Endothelial cell of umbilical vein (primary cell): ENCODE measurements at regions not wholly inside any gene's neighbourhood (a gene's known extent, or its start where the extent isn't known, plus 50 kb on each side); places are given as distances from the start of the nearest gene placed in this dataset.

ENCODE experiments used
- BruUV-seq: library from RNA; stranded (reverse); fragments of 400-500 nt; replicated peaks from 2 replicates; lab custom pipeline; 2021; lab: Mats Ljungman, UMichigan
- CTCF ChIA-PET: fragments of 300-600, 350-600 bp; sonication (Branson Sonifier 250); formaldehyde crosslinking; loops from one replicate; lab custom pipeline; 2021; ENCODE audit warnings: antibody characterized with exemption, inconsistent platforms; lab: Charles Lee
- POLR2A ChIA-PET: fragments of 300-600, 350-600 bp; sonication (Branson Sonifier 250); formaldehyde crosslinking; loops from one replicate; lab custom pipeline; 2021; ENCODE audit warnings: antibody characterized with exemption, inconsistent platforms; lab: Charles Lee
- DNase-seq: peaks from one replicate; pipeline ENCODE4 v3.0.0-alpha.2; 2011; ENCODE audit warnings: low read depth, low spot score
- FAIRE-seq: peaks from 2 replicates; lab custom pipeline; 2011; peaks lifted over from hg19 to GRCh38; lab: Jason Lieb, UNC
- H2AFZ ChIP-seq: 2 replicates; pipeline ENCODE4 v1.6.0; 2012; ENCODE audit warnings: low read depth, low read length, control low read depth, inconsistent platforms
- H3K27ac ChIP-seq: 2 replicates; pipeline ENCODE4 v1.5.1; 2011; ENCODE audit warnings: low read depth, mild to moderate bottlenecking, control low read depth, low read length, moderate library complexity; ENCODE audit not compliant: insufficient read depth
- H3K27me3 ChIP-seq, 2 experiments: 2 replicates each; pipeline versions ENCODE4 v1.6.0 to v1.6.1; 2011; ENCODE audit warnings: low read length in 2 of 2, mixed read lengths in 1 of 2; ENCODE audit not compliant: control insufficient read depth in 2 of 2, insufficient read depth in 2 of 2
- H3K36me3 ChIP-seq, 2 experiments: 2 replicates in 1 of 2; 3 replicates in 1 of 2; pipeline ENCODE4 v1.5.1; 2011; ENCODE audit warnings: low read length in 2 of 2, mild to moderate bottlenecking in 1 of 2, moderate library complexity in 1 of 2; ENCODE audit not compliant: control insufficient read depth in 2 of 2, insufficient read depth in 2 of 2; ENCODE audit errors: extremely low read depth in 1 of 2
- H3K4me1 ChIP-seq: 3 replicates; pipeline ENCODE4 v1.5.1; 2011; ENCODE audit warnings: mild to moderate bottlenecking, low read length; ENCODE audit not compliant: control insufficient read depth, insufficient read depth; ENCODE audit errors: extremely low read depth
- H3K4me2 ChIP-seq: 2 replicates; pipeline ENCODE4 v1.6.1; 2011; ENCODE audit warnings: low read length, control low read depth, mixed read lengths; ENCODE audit not compliant: insufficient read depth
- H3K4me3 ChIP-seq, 3 experiments: fragments of 200-600 bp in 1 of 3; sonication (generic), shearing (Covaris generic) in 1 of 3; replicated peaks in 1 of 3; 2 replicates each; pipeline ENCODE4 v1.5.1; 2011 to 2016; ENCODE audit warnings: control low read depth in 3 of 3, low read length in 3 of 3, mild to moderate bottlenecking in 2 of 3, inconsistent platforms in 1 of 3, low read depth in 1 of 3, moderate library complexity in 1 of 3; ENCODE audit not compliant: insufficient read depth in 1 of 3
- H3K79me2 ChIP-seq: 2 replicates; pipeline ENCODE4 v1.6.0; 2012; ENCODE audit warnings: low read length, inconsistent platforms; ENCODE audit not compliant: control insufficient read depth, insufficient read depth
- H3K9ac ChIP-seq: replicated peaks from 2 replicates; pipeline ENCODE3; 2011; ENCODE audit warnings: low read length, control low read depth; ENCODE audit not compliant: insufficient read depth; ENCODE audit errors: extremely low read depth
- H3K9me1 ChIP-seq: replicated peaks from 3 replicates; pipeline ENCODE4 v1.6.0; 2011; ENCODE audit warnings: mild to moderate bottlenecking, low read length; ENCODE audit not compliant: control insufficient read depth, insufficient read depth; ENCODE audit errors: extremely low read depth
- H3K9me3 ChIP-seq: replicated peaks from 2 replicates; pipeline ENCODE4 v1.5.1; 2012; ENCODE audit warnings: low read length, inconsistent platforms; ENCODE audit not compliant: control insufficient read depth, insufficient read depth
- H4K20me1 ChIP-seq: replicated peaks from 2 replicates; pipeline ENCODE3; 2011; ENCODE audit warnings: mild to moderate bottlenecking, low read length; ENCODE audit not compliant: control insufficient read depth, insufficient read depth; ENCODE audit errors: extremely low read depth
- EZH2 ChIP-seq: IDR thresholded peaks from 2 replicates; pipeline ENCODE4 v1.6.1; 2012; ENCODE audit warnings: borderline replicate concordance, low read depth, mild to moderate bottlenecking, moderate library complexity, low read length, inconsistent platforms; ENCODE audit not compliant: severe bottlenecking
- FOS ChIP-seq: IDR thresholded peaks from 2 replicates; pipeline ENCODE4 v1.6.1; 2011; ENCODE audit warnings: mild to moderate bottlenecking, low read length, moderate library complexity, borderline replicate concordance; ENCODE audit not compliant: insufficient read depth
- MYC ChIP-seq: IDR thresholded peaks from one replicate; pipeline ENCODE4 v1.6.1; 2011; ENCODE audit warnings: mild to moderate bottlenecking, low read depth, low read length
- POLR2A ChIP-seq: IDR thresholded peaks from 2 replicates; pipeline ENCODE4 v1.6.1; 2012; ENCODE audit warnings: low read depth, mild to moderate bottlenecking, control low read depth, low read length
- dilution Hi-C: fragments of 300-500 bp; cut with MboI; formaldehyde crosslinking; loops from one replicate; pipeline ENCODE4 v1.15.0; 2019; ENCODE audit warnings: low sequenced_read_pairs; ENCODE audit not compliant: extremely low pct_ligation_motif_present
- intact Hi-C: fragments of 100-400 bp; cut with micrococcal nuclease; formaldehyde crosslinking; loops from one replicate; pipeline ENCODE4 v1.10.0; 2022
- TF ChIP-seq, protein P1 (sequence below): IDR thresholded peaks from 2 replicates; pipeline ENCODE4 v1.6.1; 2011; ENCODE audit not compliant: insufficient read depth, insufficient read length

DNA sequence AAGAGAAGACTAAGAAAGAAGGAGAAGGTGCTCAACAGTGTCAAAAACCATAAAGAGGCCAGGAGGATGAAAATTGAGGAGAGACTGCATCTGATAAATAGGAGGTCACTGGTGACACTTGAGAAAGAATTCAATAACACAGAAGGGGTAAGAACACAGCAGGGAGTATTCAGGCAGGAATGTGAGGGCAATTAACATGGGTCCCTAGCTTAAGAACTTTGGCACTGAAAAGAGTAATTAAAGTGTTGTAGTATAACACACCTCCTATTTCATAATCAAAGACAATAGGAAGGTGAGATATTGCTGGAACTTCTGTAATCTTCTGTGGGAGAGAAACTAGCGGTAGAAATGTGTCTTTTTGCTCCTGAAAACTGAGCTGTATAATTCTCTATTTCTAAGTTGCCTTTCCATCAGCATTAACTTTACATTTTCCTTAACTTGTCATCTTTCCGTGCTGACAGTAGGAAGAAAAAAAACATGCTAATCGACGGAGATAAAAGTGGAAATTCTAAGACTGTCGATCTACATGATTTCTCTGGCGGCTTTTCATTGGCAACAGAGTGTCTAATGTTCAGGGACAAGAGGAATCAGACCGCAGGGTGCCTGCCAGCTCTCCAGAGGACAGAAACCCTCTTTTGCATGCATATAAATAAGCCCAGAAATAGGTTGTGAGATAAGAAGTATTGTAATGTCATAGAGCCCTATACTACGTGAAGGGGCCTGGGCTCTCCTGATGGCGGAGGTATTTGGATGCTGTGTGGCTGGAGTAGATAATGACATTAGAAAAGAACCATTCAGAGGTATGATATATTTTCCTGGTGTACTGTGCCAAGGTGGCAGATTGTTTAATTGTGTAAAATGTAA, 147.9 kb upstream of the GAP43 start:
- no peak for FAIRE-seq
- Histone ChIP-seq H3K9me1 (no peaks in the 10 kb centered on the region), H3K4me1 (no peaks in the 10 kb centered on the region)

DNA sequence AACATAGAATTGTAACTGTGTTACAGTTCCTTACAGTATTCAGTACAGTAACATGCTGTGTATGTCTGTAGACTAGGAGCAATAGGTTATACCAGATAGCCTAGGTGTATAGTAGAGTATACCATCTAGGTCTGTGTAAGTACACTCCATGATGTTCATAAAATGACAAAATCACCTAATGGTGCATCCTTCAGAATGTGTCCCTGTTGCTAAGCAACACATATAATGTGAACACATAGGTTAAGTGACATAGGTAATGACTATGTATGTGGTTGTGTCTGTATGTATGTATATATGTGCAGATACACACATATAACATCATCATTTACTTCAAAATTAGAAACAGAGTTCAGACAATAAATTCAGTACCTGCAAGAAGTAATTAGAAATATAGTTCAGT, 146.8 kb upstream of the GAP43 start:
- CTCF ChIA-PET = interaction anchor here (1.7 kb wide), 1 partner anchor 17 kb away, joined by 3 read pairs; no protein-coding TSS in a partner anchor
- Histone ChIP-seq H3K27ac (no peak overlapping the region), H3K9me1 (no peaks in the 10 kb centered on the region), H3K9me3 (no peaks in the 10 kb centered on the region), H2AFZ (no peak overlapping the region), H3K36me3 (no peaks in the 10 kb centered on the region), H3K79me2 (no peaks in the 10 kb centered on the region), H3K9ac (no peak overlapping the region), H3K4me2 (no peak overlapping the region), H3K4me3 (no peak overlapping the region), H3K4me1 (no peaks in the 10 kb centered on the region), H3K27me3 (no peaks in the 10 kb centered on the region), H4K20me1 (no peaks in the 10 kb centered on the region)
- dilution Hi-C loops (no loop called here), intact Hi-C loops (no loop called here)
- BruUV-seq = no TSS peak
- TF ChIP-seq MYC = no peak
- no peak for TF ChIP-seq FOS
- TF ChIP-seq EZH2 = no peak
- TF ChIP-seq, protein P1, sequence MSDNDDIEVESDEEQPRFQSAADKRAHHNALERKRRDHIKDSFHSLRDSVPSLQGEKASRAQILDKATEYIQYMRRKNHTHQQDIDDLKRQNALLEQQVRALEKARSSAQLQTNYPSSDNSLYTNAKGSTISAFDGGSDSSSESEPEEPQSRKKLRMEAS = no peak
- TF ChIP-seq POLR2A = no peak
- POLR2A ChIA-PET = no interaction called here
- FAIRE-seq = no peak
- no peak for DNase-seq

More for the DNA sequence above, 147.9 kb upstream of the GAP43 start:
- Histone ChIP-seq H3K4me3 (no peak overlapping the region), H3K36me3 (no peaks in the 10 kb centered on the region), H3K9ac (no peak overlapping the region), H2AFZ (no peak overlapping the region), H3K27ac (no peak overlapping the region), H3K27me3 (no peaks in the 10 kb centered on the region), H3K9me3 (no peaks in the 10 kb centered on the region), H3K79me2 (no peaks in the 10 kb centered on the region), H3K4me2 (no peak overlapping the region), H4K20me1 (no peaks in the 10 kb centered on the region)
- intact Hi-C loops = no loop called here
- CTCF ChIA-PET = interaction anchor here (1.7 kb wide), 1 partner anchor 16 kb away, joined by 3 read pairs; no protein-coding TSS in a partner anchor
- no peak for TF ChIP-seq EZH2
- dilution Hi-C loops = no loop called here
- POLR2A ChIA-PET = no interaction called here
- DNase-seq = no peak
- no TSS peak for BruUV-seq
